IMR-90 (cell line): ENCODE measurements at regions not wholly inside any gene's neighbourhood (a gene's known extent, or its start where the extent isn't known, plus 50 kb on each side); places are given as distances from the start of the nearest gene placed in this dataset.

ENCODE experiments used
- ATAC-seq: fragments of 200-7000 bp; cut with Tn5 transposase; 2 replicates; pipeline ENCODE4 v1.9.1; 2020; ENCODE audit warnings: low read depth, mild to moderate bottlenecking, moderate library complexity
- BruUV-seq: library from RNA; stranded (reverse); fragments of 400-500 nt; replicated peaks from 2 replicates; lab custom pipeline; 2021; lab: Mats Ljungman, UMichigan
- CTCF ChIA-PET: fragments of 300-600 bp; formaldehyde crosslinking; extraction: SDS; loops from one replicate; lab custom pipeline; 2021; ENCODE audit warnings: antibody characterized with exemption; lab: Yijun Ruan, JAX
- POLR2A ChIA-PET: fragments of 300-600 bp; sonication (Branson Sonifier 250); formaldehyde crosslinking; loops from one replicate; lab custom pipeline; 2022; ENCODE audit warnings: antibody characterized with exemption; ENCODE audit not compliant: unreplicated experiment; lab: Charles Lee
- DNase-seq: peaks from one replicate; pipeline ENCODE4 v3.0.0; 2013
- H2AFZ ChIP-seq: replicated peaks from 2 replicates; pipeline ENCODE3; 2013; ENCODE audit warnings: low read length, mild to moderate bottlenecking; ENCODE audit not compliant: poor library complexity
- H2AK5ac ChIP-seq: 2 replicates; pipeline ENCODE4 v1.6.1; 2013; ENCODE audit warnings: low read depth, low read length, inconsistent platforms
- H2AK9ac ChIP-seq: replicated peaks from 2 replicates; pipeline ENCODE3; 2013; ENCODE audit warnings: mild to moderate bottlenecking, low read depth, low read length, moderate library complexity; ENCODE audit not compliant: poor library complexity
- H2BK120ac ChIP-seq: 2 replicates; pipeline ENCODE4 v1.6.1; 2013; ENCODE audit warnings: low read depth, low read length, inconsistent platforms
- H2BK15ac ChIP-seq: 3 replicates; pipeline ENCODE4 v1.6.1; 2013; ENCODE audit warnings: low read depth, low read length, inconsistent platforms
- H2BK20ac ChIP-seq: 2 replicates; pipeline ENCODE4 v1.6.1; 2013; ENCODE audit warnings: low read depth, mild to moderate bottlenecking, inconsistent platforms, low read length, moderate library complexity
- H2BK5ac ChIP-seq: 2 replicates; pipeline ENCODE4 v1.6.1; 2013; ENCODE audit warnings: mild to moderate bottlenecking, low read depth, low read length, inconsistent platforms; ENCODE audit not compliant: poor library complexity, severe bottlenecking
- H3K14ac ChIP-seq: replicated peaks from 2 replicates; pipeline ENCODE4 v1.6.1; 2013; ENCODE audit warnings: low read depth, low read length, inconsistent platforms
- H3K18ac ChIP-seq: 2 replicates; pipeline ENCODE4 v1.6.1; 2013; ENCODE audit warnings: low read depth, low read length, control low read depth
- H3K23ac ChIP-seq: 2 replicates; pipeline ENCODE4 v1.6.1; 2013; ENCODE audit warnings: low read depth, low read length, inconsistent platforms
- H3K27ac ChIP-seq: 2 replicates; pipeline ENCODE4 v1.5.1; 2013; ENCODE audit warnings: mild to moderate bottlenecking, control low read depth, low read length; ENCODE audit not compliant: insufficient read depth
- H3K27me3 ChIP-seq: 2 replicates; pipeline ENCODE4 v1.6.1; 2013; ENCODE audit warnings: low read length; ENCODE audit not compliant: control insufficient read depth, insufficient read depth
- H3K36me3 ChIP-seq: 2 replicates; pipeline ENCODE4 v1.6.1; 2013; ENCODE audit warnings: low read length, mixed read lengths; ENCODE audit not compliant: control insufficient read depth, insufficient read depth
- H3K4ac ChIP-seq: 2 replicates; pipeline ENCODE4 v1.6.1; 2013; ENCODE audit warnings: low read depth, low read length, inconsistent platforms
- H3K4me1 ChIP-seq: 2 replicates; pipeline ENCODE4 v1.6.1; 2013; ENCODE audit warnings: low read length, mixed read lengths; ENCODE audit not compliant: control insufficient read depth, insufficient read depth
- H3K4me2 ChIP-seq: 2 replicates; pipeline ENCODE4 v1.6.1; 2013; ENCODE audit warnings: low read depth, mild to moderate bottlenecking, control low read depth, low read length, moderate library complexity
- H3K4me3 ChIP-seq: 2 replicates; pipeline ENCODE4 v1.5.1; 2013; ENCODE audit warnings: low read depth, mild to moderate bottlenecking, control low read depth, low read length, moderate library complexity; ENCODE audit not compliant: insufficient read depth
- H3K56ac ChIP-seq: 2 replicates; pipeline ENCODE4 v1.6.1; 2013; ENCODE audit warnings: low read length, inconsistent platforms; ENCODE audit not compliant: insufficient read depth; ENCODE audit errors: extremely low read depth
- H3K79me1 ChIP-seq, 2 experiments: 2 replicates each; pipeline ENCODE4 v1.6.1; 2013; ENCODE audit warnings: low read length in 2 of 2, inconsistent platforms in 1 of 2, low read depth in 1 of 2
- H3K9ac ChIP-seq: 2 replicates; pipeline ENCODE4 v1.6.1; 2013; ENCODE audit warnings: low read depth, low read length, control low read depth
- H3K9me1 ChIP-seq: 2 replicates; pipeline ENCODE4 v1.6.1; 2013; ENCODE audit warnings: low read length, inconsistent platforms; ENCODE audit not compliant: insufficient read depth
- H3K9me3 ChIP-seq: 2 replicates; pipeline ENCODE4 v1.6.1; 2013; ENCODE audit warnings: low read length; ENCODE audit not compliant: control insufficient read depth, insufficient read depth
- H4K20me1 ChIP-seq: 2 replicates; pipeline ENCODE4 v1.6.1; 2013; ENCODE audit warnings: low read length, inconsistent platforms; ENCODE audit not compliant: insufficient read depth
- H4K5ac ChIP-seq: 2 replicates; pipeline ENCODE4 v1.6.1; 2013; ENCODE audit warnings: mild to moderate bottlenecking, low read depth, low read length, control low read depth
- H4K8ac ChIP-seq, 2 experiments: 2 replicates each; pipeline ENCODE4 v1.6.1; 2013; ENCODE audit warnings: low read depth in 2 of 2, low read length in 2 of 2, control low read depth in 1 of 2, inconsistent platforms in 1 of 2
- H4K91ac ChIP-seq: 2 replicates; pipeline ENCODE4 v1.6.1; 2013; ENCODE audit warnings: low read depth, low read length, inconsistent platforms; ENCODE audit not compliant: insufficient read depth
- BHLHE40 ChIP-seq: fragments of 150-350 bp; IDR thresholded peaks from 2 replicates; pipeline ENCODE4 v1.6.1; 2016; ENCODE audit warnings: mild to moderate bottlenecking, low read depth, low read length
- CEBPB ChIP-seq: IDR thresholded peaks from 2 replicates; pipeline ENCODE4 v1.6.1; 2012; ENCODE audit warnings: low read depth, low read length, improper control_type of control experiment
- CHD1 ChIP-seq: IDR thresholded peaks from 2 replicates; pipeline ENCODE4 v1.6.1; 2012; ENCODE audit warnings: low read depth, low read length, improper control_type of control experiment
- CTCF ChIP-seq: conservative IDR thresholded peaks from 2 replicates; pipeline ENCODE4 v1.5.1; 2012; ENCODE audit warnings: mild to moderate bottlenecking, low read depth, low read length, improper control_type of control experiment
- FOS ChIP-seq: fragments of 150-350 bp; IDR thresholded peaks from 2 replicates; pipeline ENCODE4 v1.6.1; 2016; ENCODE audit warnings: low read depth, low read length
- MAFK ChIP-seq: IDR thresholded peaks from 2 replicates; pipeline ENCODE4 v1.6.1; 2012; ENCODE audit warnings: low read depth, low read length, improper control_type of control experiment
- MAZ ChIP-seq: IDR thresholded peaks from 2 replicates; pipeline ENCODE4 v1.6.1; 2012; ENCODE audit warnings: low read depth, mild to moderate bottlenecking, low read length, improper control_type of control experiment, moderate library complexity, borderline replicate concordance
- MXI1 ChIP-seq: IDR thresholded peaks from 2 replicates; pipeline ENCODE4 v1.6.1; 2012; ENCODE audit warnings: low read depth, mild to moderate bottlenecking, low read length, moderate library complexity, borderline replicate concordance
- NFE2L2 ChIP-seq: fragments of 150-350 bp; IDR thresholded peaks from 2 replicates; pipeline ENCODE4 v1.6.1; 2016; ENCODE audit warnings: low read depth, mild to moderate bottlenecking, low read length
- POLR2A ChIP-seq: IDR thresholded peaks from 2 replicates; pipeline ENCODE4 v1.6.1; 2012; ENCODE audit warnings: mild to moderate bottlenecking, low read depth, low read length
- RAD21 ChIP-seq: IDR thresholded peaks from 2 replicates; pipeline ENCODE4 v1.6.1; 2012; ENCODE audit warnings: low read length, improper control_type of control experiment
- RCOR1 ChIP-seq: IDR thresholded peaks from 2 replicates; pipeline ENCODE4 v1.6.1; 2012; ENCODE audit warnings: mild to moderate bottlenecking, low read length, improper control_type of control experiment; ENCODE audit not compliant: insufficient replicate concordance
- RFX5 ChIP-seq: IDR thresholded peaks from 2 replicates; pipeline ENCODE4 v1.8.0; 2012; ENCODE audit warnings: low read depth, mild to moderate bottlenecking, low read length, moderate library complexity
- SMC3 ChIP-seq: fragments of 150-350 bp; IDR thresholded peaks from 2 replicates; pipeline ENCODE4 v1.6.1; 2016; ENCODE audit warnings: low read depth, mild to moderate bottlenecking, antibody characterized with exemption, low read length, moderate library complexity
- USF2 ChIP-seq: fragments of 150-350 bp; IDR thresholded peaks from 2 replicates; pipeline ENCODE4 v1.6.1; 2017; ENCODE audit warnings: mild to moderate bottlenecking, antibody characterized with exemption, low read length, low read depth
- WGBS, 2 experiments: methylation state at CpG; one replicate each; pipeline versions ENCODE4 v1.1.5 to v1.1.7; 2013; ENCODE audit warnings: missing lambda C conversion rate in 2 of 2; ENCODE audit not compliant: insufficient read length in 1 of 2; ENCODE audit errors: extremely low coverage in 2 of 2; 5-methylcytosine and 5-hydroxymethylcytosine counted together
- dilution Hi-C: fragments of 300-500 bp; cut with HindIII; formaldehyde crosslinking; loops from one replicate; pipeline ENCODE4 v1.14.3; 2018; ENCODE audit warnings: low sequenced_read_pairs; ENCODE audit not compliant: unreplicated experiment
- in situ Hi-C: fragments of 300-500 bp; cut with MboI; formaldehyde crosslinking; loops from 3 replicates; pipeline ENCODE4 v1.14.3; 2019; ENCODE audit warnings: low sequenced_read_pairs, inconsistent platforms, mixed read lengths
- intact Hi-C: fragments of 100-400 bp; cut with micrococcal nuclease; formaldehyde crosslinking; loops from 2 replicates; pipeline ENCODE4 v1.10.0; 2022

GRCh38 chr15:81766829-81767475 is 278.9 kb downstream of the MEX3B start:
- Histone ChIP-seq H2BK120ac (no peak overlapping the region), H2BK20ac (no peak overlapping the region), H3K4ac (no peak overlapping the region), H3K36me3 (no peaks in the 10 kb centered on the region), H2BK5ac (no peak overlapping the region), H3K9ac (no peak overlapping the region), H3K18ac (no peak overlapping the region), H3K4me1 (no peaks in the 10 kb centered on the region), H3K79me1 (no peaks in the 10 kb centered on the region), H2AK9ac (no peak overlapping the region), H4K8ac (no peak overlapping the region), H3K27me3 (peaks cover 2% of the 10 kb centered on the region), H4K91ac (no peak overlapping the region), H3K23ac (no peak overlapping the region), H3K4me2 (no peak overlapping the region), H2BK15ac (no peak overlapping the region), H4K5ac (no peak overlapping the region), H3K14ac (no peak overlapping the region), H3K4me3 (no peak overlapping the region), H2AK5ac (no peak overlapping the region), H2AFZ (no peak overlapping the region), H4K20me1 (no peaks in the 10 kb centered on the region), H3K9me3 (no peaks in the 10 kb centered on the region), H3K56ac (no peak overlapping the region), H3K27ac (no peak overlapping the region), H3K9me1 (no peaks in the 10 kb centered on the region)
- BruUV-seq, result no TSS peak
- ChIA-PET POLR2A (no interaction called here), CTCF (no interaction called here)
- in situ Hi-C loops (no loop called here), dilution Hi-C loops (no loop called here), intact Hi-C loops (no loop called here)
- no CpG with 5 or more reads among the region's 1 CpG for WGBS, 2 experiments
- DNase-seq (no peak), ATAC-seq (no peak)
- TF ChIP-seq CEBPB (no peak), USF2 (no peak), MXI1 (no peak), CTCF (no peak), NFE2L2 (no peak), RAD21 (no peak), RCOR1 (no peak), CHD1 (no peak), FOS (no peak), RFX5 (no peak), BHLHE40 (no peak), MAZ (no peak), MAFK (no peak), POLR2A (no peak), SMC3 (no peak)
